Right lobe of liver (tissue), 6 donors: ENCODE measurements at regions not wholly inside any gene's neighbourhood (a gene's known extent, or its start where the extent isn't known, plus 50 kb on each side); places are given as distances from the start of the nearest gene placed in this dataset.
"Not testable (repeated sequence)": the region's sequence is repeated elsewhere in the genome, so short reads cannot be mapped to it uniquely, and the experiment has no call there.

Source experiments
- ATAC-seq, 4 donors: fragments of 200-7000 bp; cut with Tn5 transposase; one replicate each; pipeline ENCODE4 v1.9.1; 2020; ENCODE audit warnings: mild to moderate bottlenecking in 4 of 4, moderate library complexity in 4 of 4
- DNase-seq, 3 donors: peaks; one replicate each; pipeline ENCODE4 v3.0.0-alpha.2; 2020
- H3K27ac ChIP-seq, 3 donors: fragments of 200-600 bp; one replicate each; pipeline ENCODE4 v1.8.0; 2022
- H3K27me3 ChIP-seq, 2 donors: fragments of 200-600 bp; one replicate each; pipeline ENCODE4 v1.8.0; 2022
- H3K36me3 ChIP-seq, 4 donors: fragments of 200-600 bp; sonication (generic) in 1 of 4; one replicate each; pipeline versions ENCODE4 v1.5.1 to v1.8.0; 2017 to 2022; ENCODE audit warnings: control low read depth in 1 of 4
- H3K4me1 ChIP-seq, 4 donors: fragments of 200-600 bp; sonication (generic) in 1 of 4; one replicate each; pipeline versions ENCODE4 v1.5.1 to v1.8.0; 2017 to 2022; ENCODE audit warnings: control low read depth in 1 of 4
- H3K4me3 ChIP-seq, 3 donors: fragments of 200-600 bp; one replicate each; pipeline ENCODE4 v1.8.0; 2022
- H3K9me3 ChIP-seq, 4 donors: fragments of 200-600 bp; sonication (generic) in 1 of 4; one replicate each; pipeline versions ENCODE4 v1.5.1 to v1.8.0; 2017 to 2022; ENCODE audit warnings: control low read depth in 1 of 4
- CTCF ChIP-seq, 4 donors: fragments of 200-600 bp in 3 of 4; fragments of 450-650 bp in 1 of 4; IDR thresholded peaks; one replicate each; pipeline versions ENCODE4 v1.5.1 to v1.8.0; 2016 to 2022; ENCODE audit warnings: antibody characterized with exemption in 4 of 4, mild to moderate bottlenecking in 2 of 4
- POLR2A ChIP-seq: fragments of 450-650 bp; IDR thresholded peaks from one replicate; pipeline ENCODE4 v1.6.1; 2017; ENCODE audit warnings: antibody characterized with exemption, mild to moderate bottlenecking
- WGBS: methylation state at CpG from one replicate; pipeline ENCODE4 v1.1.6; 2018; ENCODE audit warnings: low coverage, low lambda C conversion rate; ENCODE audit not compliant: insufficient coverage; ENCODE audit errors: missing lambda C conversion rate; 5-methylcytosine and 5-hydroxymethylcytosine counted together
- intact Hi-C, 2 donors: fragments of 100-400 bp; cut with DNase I; formaldehyde crosslinking; loops; one replicate each; pipeline versions ENCODE4 v1.11.2 to v1.14.1; 2022
- donor health status: DM: no; HTN: yes; CAD: no.
- donor health status: DM: no; HTN: no; CAD: no.
- donor health status: DM: no; HTN: no; CAD: no.
- donor health status: DM: no; HTN: yes; CAD: no.
- donor health status: DM: no; HTN: yes; CAD: no.

- no peaks in the 10 kb centered on the region for H3K27me3 ChIP-seq
- H3K4me1 ChIP-seq: no peaks in the 10 kb centered on the region
- intact Hi-C loops: loop anchor here in 1 of 2 donors (5.0 kb wide), 1 partner anchor 128 kb away; no protein-coding TSS in a partner anchor
- no peak for DNase-seq
- H3K36me3 ChIP-seq: no peaks in the 10 kb centered on the region
- H3K27ac ChIP-seq: no peak overlapping the region
- no peaks in the 10 kb centered on the region for H3K9me3 ChIP-seq
- no peak for ATAC-seq
- TF ChIP-seq CTCF (IDR thresholded peaks at IDR 0.05) (no peak), POLR2A (no peak)
- no peak overlapping the region for H3K4me3 ChIP-seq
- 63% methylated on average over 5 of the region's 5 CpGs for WGBS
Measured at GRCh38 chr11:13214276-13214675, 63.3 kb upstream of the BMAL1 start.

GRCh38 chr11:13215149-13215548 is 62.4 kb upstream of the BMAL1 start:
- Histone ChIP-seq H3K4me1 (no peaks in the 10 kb centered on the region), H3K36me3 (no peaks in the 10 kb centered on the region), H3K4me3 (no peak overlapping the region), H3K9me3 (no peaks in the 10 kb centered on the region), H3K27me3 (no peaks in the 10 kb centered on the region), H3K27ac (no peak overlapping the region)
- WGBS: 97% methylated on average over 3 of the region's 4 CpGs
- ATAC-seq: no peak
- no peak for DNase-seq
- intact Hi-C loops: no loop called here
- no peak for TF ChIP-seq POLR2A
- TF ChIP-seq CTCF (IDR thresholded peaks at IDR 0.05): no peak

- Histone ChIP-seq H3K27ac (no peak overlapping the region), H3K4me3 (no peak overlapping the region), H3K4me1 (no peaks in the 10 kb centered on the region), H3K27me3 (no peaks in the 10 kb centered on the region), H3K36me3 (no peaks in the 10 kb centered on the region), H3K9me3 (no peaks in the 10 kb centered on the region)
- WGBS: 81% methylated on average over 3 of the region's 8 CpGs
- DNase-seq (no peak), ATAC-seq (peak in 1 of 4 donors; percentile 25)
- intact Hi-C loops: no loop called here
- TF ChIP-seq POLR2A: no peak
- no peak for TF ChIP-seq CTCF (IDR thresholded peaks at IDR 0.05)
Measured at GRCh38 chr11:13216019-13216710, 61.4 kb upstream of the BMAL1 start.

DNA sequence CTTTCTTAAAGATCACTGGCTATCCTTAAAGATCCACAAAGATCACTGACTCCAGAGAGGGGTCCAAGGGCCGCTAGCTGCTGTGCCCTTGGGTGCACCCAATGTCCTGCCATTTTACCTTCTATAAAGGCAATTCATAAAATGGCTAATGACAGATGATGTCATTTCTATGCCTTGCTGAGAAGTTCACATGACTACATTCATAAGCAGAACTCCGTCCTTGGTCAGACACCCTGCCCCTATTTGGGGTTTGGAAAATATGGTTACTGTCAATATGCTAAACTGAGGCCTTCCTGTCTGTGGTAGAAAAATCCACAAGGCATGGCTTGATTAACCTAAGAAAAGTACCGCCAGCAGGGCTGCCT is 60.9 kb upstream of the BMAL1 start:
- no peaks in the 10 kb centered on the region for H3K9me3 ChIP-seq
- WGBS: 78% methylated on average over 3 of the region's 3 CpGs
- H3K4me3 ChIP-seq: no peak overlapping the region
- no peaks in the 10 kb centered on the region for H3K36me3 ChIP-seq
- H3K27ac ChIP-seq: no peak overlapping the region
- TF ChIP-seq CTCF (IDR thresholded peaks at IDR 0.05) (no peak), POLR2A (no peak)
- intact Hi-C loops: no loop called here
- DNase-seq (no peak), ATAC-seq (no peak)
- no peaks in the 10 kb centered on the region for H3K27me3 ChIP-seq
- no peaks in the 10 kb centered on the region for H3K4me1 ChIP-seq

DNA sequence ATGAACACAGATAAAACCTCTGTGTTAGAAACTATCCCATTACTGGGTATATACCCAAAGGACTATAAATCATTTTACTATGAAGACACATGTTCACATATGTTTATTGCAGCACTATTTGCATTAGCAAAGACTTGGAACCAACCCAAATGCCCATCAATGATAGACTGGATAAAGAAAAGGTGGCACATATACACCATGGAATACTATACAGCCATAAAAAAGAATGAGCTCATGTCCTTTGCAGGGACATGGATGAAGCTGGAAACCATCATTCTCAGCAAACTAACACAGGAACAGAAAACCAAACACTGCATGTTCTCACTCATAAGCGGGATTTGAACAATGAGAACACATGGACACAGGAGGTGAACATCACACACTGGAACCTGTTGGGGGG is 58.9 kb upstream of the BMAL1 start:
- ATAC-seq, H3K27ac ChIP-seq, H3K4me3 ChIP-seq, DNase-seq, H3K9me3 ChIP-seq, H3K27me3 ChIP-seq, intact Hi-C loops, H3K36me3 ChIP-seq, H3K4me1 ChIP-seq: not testable (repeated sequence)
- WGBS: 100% methylated on average over 1 of the region's 1 CpG
